GM12892 (cell line): ENCODE measurements at regions not wholly inside any gene's neighbourhood (a gene's known extent, or its start where the extent isn't known, plus 50 kb on each side); places are given as distances from the start of the nearest gene placed in this dataset.
"Not testable (repeated sequence)": the region's sequence is repeated elsewhere in the genome, so short reads cannot be mapped to it uniquely, and the experiment has no call there.

ENCODE experiments used
- POLR2A ChIP-seq: IDR thresholded peaks from 2 replicates; pipeline ENCODE4 v1.6.1; 2011; ENCODE audit warnings: low read depth, low read length, control low read depth
- POLR2AphosphoS5 ChIP-seq: IDR thresholded peaks from 2 replicates; pipeline ENCODE4 v1.6.1; 2011; ENCODE audit warnings: low read depth, low read length, control low read depth

- not testable (repeated sequence) for TF ChIP-seq POLR2AphosphoS5, POLR2A
Observed at GRCh38 chr13:22814433-22814832, 366.3 kb upstream of the SGCG start.
